ENCODE measurements at regions not wholly inside any gene's neighbourhood (a gene's known extent, or its start where the extent isn't known, plus 50 kb on each side); places are given as distances from the start of the nearest gene placed in this dataset.

DNA sequence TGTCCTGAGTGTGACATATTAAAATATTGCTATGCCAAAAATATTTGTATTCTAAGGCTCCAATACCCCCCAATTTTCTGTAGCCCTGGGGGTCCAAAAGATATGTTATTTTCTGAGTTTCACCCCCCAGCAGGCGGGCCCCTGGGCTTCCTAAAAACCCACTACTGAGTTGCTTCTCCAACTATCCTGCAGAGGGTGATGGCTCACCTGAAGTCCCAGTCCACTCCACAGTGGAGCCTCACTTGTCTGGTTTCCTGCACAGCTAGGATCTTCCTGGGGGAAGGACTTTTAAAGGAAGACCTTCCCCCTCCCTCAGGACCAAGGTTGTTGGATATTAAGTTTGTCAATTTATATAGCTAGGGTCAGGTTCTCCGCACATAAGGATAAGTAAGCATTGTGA is 1181.4 kb downstream of the ROBO2 start:
- no peaks in the 10 kb centered on the region for H3K36me3 ChIP-seq (ENCODE audit: control insufficient read depth in 4 of 4, insufficient read depth in 4 of 4, low read length in 3 of 4)
- H3K4me1 ChIP-seq (ENCODE audit: control extremely low read depth in 1 of 4, control insufficient read depth in 4 of 4, insufficient read depth in 4 of 4, low read length in 3 of 4), result no peaks in the 10 kb centered on the region
- H3K27ac ChIP-seq (ENCODE audit: insufficient read depth in 1 of 2, low read depth in 1 of 2, low read length in 2 of 2, poor library complexity in 1 of 2, severe bottlenecking in 2 of 2), result no peak overlapping the region
- H3K9me3 ChIP-seq (ENCODE audit: control extremely low read depth in 1 of 5, control insufficient read depth in 4 of 5, insufficient read depth in 2 of 5, low read depth in 1 of 5, low read length in 4 of 5), result no peaks in the 10 kb centered on the region
- no peaks in the 10 kb centered on the region for H3K27me3 ChIP-seq (replicated peaks in 2 of 5; ENCODE audit: control insufficient read depth in 4 of 5, insufficient read depth in 5 of 5, low read length in 4 of 5)
- ChIA-PET CTCF (interaction anchor here (0.8 to 1.0 kb wide), 2 partner anchors 12 to 452 kb away, joined by 3 read pairs; no protein-coding TSS in a partner anchor), POLR2A (no interaction called here)
- no peak overlapping the region for H3K4me3 ChIP-seq (ENCODE audit: control insufficient read depth in 1 of 7, extremely low read depth in 1 of 7, insufficient read depth in 4 of 7, low read depth in 2 of 7, low read length in 6 of 7)
- WGBS (ENCODE audit: insufficient coverage), result 100% methylated on average over 2 of the region's 2 CpGs
- peak in 1 of 3 donors; percentile 1 for DNase-seq

GRCh38 chr3:78221796-78222195 is 1181.9 kb downstream of the ROBO2 start:
- Histone ChIP-seq H3K4me3 (ENCODE audit: control insufficient read depth in 1 of 7, extremely low read depth in 1 of 7, insufficient read depth in 4 of 7, low read depth in 2 of 7, low read length in 6 of 7) (no peak overlapping the region), H3K27me3 (replicated peaks in 2 of 5; ENCODE audit: control insufficient read depth in 4 of 5, insufficient read depth in 5 of 5, low read length in 4 of 5) (no peaks in the 10 kb centered on the region), H3K27ac (ENCODE audit: insufficient read depth in 1 of 2, low read depth in 1 of 2, low read length in 2 of 2, poor library complexity in 1 of 2, severe bottlenecking in 2 of 2) (no peak overlapping the region), H3K4me1 (ENCODE audit: control extremely low read depth in 1 of 4, control insufficient read depth in 4 of 4, insufficient read depth in 4 of 4, low read length in 3 of 4) (no peaks in the 10 kb centered on the region), H3K36me3 (ENCODE audit: control insufficient read depth in 4 of 4, insufficient read depth in 4 of 4, low read length in 3 of 4) (no peaks in the 10 kb centered on the region), H3K9me3 (ENCODE audit: control extremely low read depth in 1 of 5, control insufficient read depth in 4 of 5, insufficient read depth in 2 of 5, low read depth in 1 of 5, low read length in 4 of 5) (no peaks in the 10 kb centered on the region)
- POLR2A ChIA-PET, result no interaction called here
- no peak for DNase-seq
- CTCF ChIA-PET, result interaction anchor here (0.8 to 1.0 kb wide), 2 partner anchors 12 to 451 kb away, joined by 3 read pairs; no protein-coding TSS in a partner anchor

DNA sequence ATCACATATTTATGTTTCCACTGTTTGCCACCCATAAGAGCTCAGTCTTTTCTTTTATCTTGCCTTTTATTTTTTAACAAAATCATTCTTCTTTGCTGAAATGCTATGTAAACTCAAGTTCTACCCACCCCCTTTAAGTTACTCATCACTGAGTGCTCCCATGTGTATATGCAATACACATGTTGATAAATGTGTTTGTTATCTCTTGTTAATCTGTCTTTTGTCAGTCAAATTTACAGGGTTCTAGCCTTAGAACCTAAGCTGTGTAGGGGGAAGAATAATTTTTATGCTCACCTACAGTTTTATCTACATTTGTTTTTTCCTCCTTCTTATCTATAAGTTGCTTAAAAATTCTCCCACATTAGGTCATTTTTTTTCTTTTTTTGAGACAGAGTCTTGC is 1195.9 kb downstream of the ROBO2 start:
- Histone ChIP-seq H3K27ac (ENCODE audit: insufficient read depth in 1 of 2, low read depth in 1 of 2, low read length in 2 of 2, poor library complexity in 1 of 2, severe bottlenecking in 2 of 2) (no peak overlapping the region), H3K36me3 (ENCODE audit: control insufficient read depth in 4 of 4, insufficient read depth in 4 of 4, low read length in 3 of 4) (no peaks in the 10 kb centered on the region), H3K4me1 (ENCODE audit: control extremely low read depth in 1 of 4, control insufficient read depth in 4 of 4, insufficient read depth in 4 of 4, low read length in 3 of 4) (no peaks in the 10 kb centered on the region), H3K9me3 (ENCODE audit: control extremely low read depth in 1 of 5, control insufficient read depth in 4 of 5, insufficient read depth in 2 of 5, low read depth in 1 of 5, low read length in 4 of 5) (peaks cover 0 to 10% (median 2%) of the 10 kb centered on the region in 5 experiments), H3K4me3 (ENCODE audit: control insufficient read depth in 1 of 7, extremely low read depth in 1 of 7, insufficient read depth in 4 of 7, low read depth in 2 of 7, low read length in 6 of 7) (no peak overlapping the region), H3K27me3 (replicated peaks in 2 of 5; ENCODE audit: control insufficient read depth in 4 of 5, insufficient read depth in 5 of 5, low read length in 4 of 5) (no peaks in the 10 kb centered on the region)
- ChIA-PET POLR2A (no interaction called here), CTCF (no interaction called here)
- DNase-seq, result no peak

DNA sequence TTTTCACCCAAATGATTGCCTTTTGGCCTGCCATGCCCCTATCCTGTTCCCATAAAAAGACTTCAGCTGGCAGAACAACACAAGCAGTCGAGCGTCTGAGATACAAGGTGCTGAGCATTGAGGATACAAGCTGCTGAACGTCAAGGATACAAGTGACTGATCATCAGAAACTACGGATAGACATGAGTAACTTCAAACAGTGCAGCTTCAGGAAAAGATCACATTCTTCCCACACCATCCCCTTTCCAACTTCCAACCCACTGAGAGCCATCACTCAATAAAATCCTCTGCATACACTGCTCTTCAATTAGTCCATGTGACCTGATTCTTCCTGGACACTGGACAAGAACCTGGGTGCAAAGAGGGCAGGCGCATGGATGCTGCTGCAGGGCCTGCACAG is 1198.9 kb downstream of the ROBO2 start:
- POLR2A ChIA-PET, result no interaction called here
- H3K27ac ChIP-seq (ENCODE audit: insufficient read depth in 1 of 2, low read depth in 1 of 2, low read length in 2 of 2, poor library complexity in 1 of 2, severe bottlenecking in 2 of 2), result no peak overlapping the region
- 98% methylated on average over 5 of the region's 5 CpGs for WGBS (ENCODE audit: insufficient coverage)

DNA sequence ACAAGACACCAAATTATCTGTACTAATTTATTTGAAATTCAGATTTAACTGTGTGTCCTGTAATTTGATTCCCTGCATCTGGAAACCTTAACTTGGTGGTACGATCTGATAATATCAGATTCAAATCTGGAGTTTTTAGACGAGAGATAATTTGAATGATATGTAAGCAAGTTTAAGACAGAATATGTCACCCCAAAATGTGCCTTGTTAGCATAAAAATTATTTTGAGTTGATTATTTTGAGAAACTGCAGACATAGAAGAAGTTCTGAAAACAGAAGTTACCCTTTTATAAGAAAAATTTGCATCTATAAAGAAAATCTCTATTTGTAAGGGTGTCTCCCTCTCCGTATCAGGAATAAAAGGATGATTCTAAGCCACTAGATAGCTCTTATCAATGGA is 1202.8 kb downstream of the ROBO2 start:
- ChIA-PET CTCF (no interaction called here), POLR2A (no interaction called here)
- 100% methylated on average over 2 of the region's 3 CpGs for WGBS (ENCODE audit: insufficient coverage)
- Histone ChIP-seq H3K27ac (ENCODE audit: insufficient read depth in 1 of 2, low read depth in 1 of 2, low read length in 2 of 2, poor library complexity in 1 of 2, severe bottlenecking in 2 of 2) (no peak overlapping the region), H3K4me1 (ENCODE audit: control extremely low read depth in 1 of 4, control insufficient read depth in 4 of 4, insufficient read depth in 4 of 4, low read length in 3 of 4) (no peaks in the 10 kb centered on the region), H3K9me3 (ENCODE audit: control extremely low read depth in 1 of 5, control insufficient read depth in 4 of 5, insufficient read depth in 2 of 5, low read depth in 1 of 5, low read length in 4 of 5) (peaks cover 0 to 30% (median 7%) of the 10 kb centered on the region in 5 experiments), H3K4me3 (ENCODE audit: control insufficient read depth in 1 of 7, extremely low read depth in 1 of 7, insufficient read depth in 4 of 7, low read depth in 2 of 7, low read length in 6 of 7) (no peak overlapping the region), H3K27me3 (replicated peaks in 2 of 5; ENCODE audit: control insufficient read depth in 4 of 5, insufficient read depth in 5 of 5, low read length in 4 of 5) (no peaks in the 10 kb centered on the region), H3K36me3 (ENCODE audit: control insufficient read depth in 4 of 4, insufficient read depth in 4 of 4, low read length in 3 of 4) (no peaks in the 10 kb centered on the region)
- DNase-seq, result no peak

More for the DNA sequence above, 1198.9 kb downstream of the ROBO2 start:
- DNase-seq, result no peak
- H3K4me1 ChIP-seq (ENCODE audit: control extremely low read depth in 1 of 4, control insufficient read depth in 4 of 4, insufficient read depth in 4 of 4, low read length in 3 of 4), result no peaks in the 10 kb centered on the region
- CTCF ChIA-PET, result no interaction called here
- no peaks in the 10 kb centered on the region for H3K27me3 ChIP-seq (replicated peaks in 2 of 5; ENCODE audit: control insufficient read depth in 4 of 5, insufficient read depth in 5 of 5, low read length in 4 of 5)
- H3K9me3 ChIP-seq (ENCODE audit: control extremely low read depth in 1 of 5, control insufficient read depth in 4 of 5, insufficient read depth in 2 of 5, low read depth in 1 of 5, low read length in 4 of 5), result peaks cover 0 to 20% (median 2%) of the 10 kb centered on the region in 5 experiments
- H3K36me3 ChIP-seq (ENCODE audit: control insufficient read depth in 4 of 4, insufficient read depth in 4 of 4, low read length in 3 of 4), result no peaks in the 10 kb centered on the region
- no peak overlapping the region for H3K4me3 ChIP-seq (ENCODE audit: control insufficient read depth in 1 of 7, extremely low read depth in 1 of 7, insufficient read depth in 4 of 7, low read depth in 2 of 7, low read length in 6 of 7)

DNA sequence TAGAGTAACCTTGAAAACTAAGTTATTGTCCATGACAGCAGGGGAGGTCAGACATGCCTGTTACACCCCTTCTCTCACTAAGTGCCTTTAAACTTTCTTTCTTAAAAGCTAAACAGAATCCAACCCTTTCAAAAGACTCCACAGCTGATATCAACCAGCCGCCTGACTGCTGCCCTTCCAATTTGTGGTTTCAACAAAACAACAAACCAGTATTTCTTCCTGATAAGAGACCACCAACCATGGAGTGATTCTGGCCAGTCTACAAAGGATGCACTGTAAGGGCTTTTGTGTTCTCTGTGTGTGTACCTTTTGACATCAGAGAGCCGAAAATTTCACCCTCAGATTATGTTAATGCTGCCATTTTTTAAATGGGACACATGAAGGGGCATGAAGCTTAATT is 1204.2 kb downstream of the ROBO2 start:
- CTCF ChIA-PET, result no interaction called here
- Histone ChIP-seq H3K9me3 (ENCODE audit: control extremely low read depth in 1 of 5, control insufficient read depth in 4 of 5, insufficient read depth in 2 of 5, low read depth in 1 of 5, low read length in 4 of 5) (peaks cover 0 to 30% (median 7%) of the 10 kb centered on the region in 5 experiments), H3K27me3 (replicated peaks in 2 of 5; ENCODE audit: control insufficient read depth in 4 of 5, insufficient read depth in 5 of 5, low read length in 4 of 5) (no peaks in the 10 kb centered on the region), H3K4me1 (ENCODE audit: control extremely low read depth in 1 of 4, control insufficient read depth in 4 of 4, insufficient read depth in 4 of 4, low read length in 3 of 4) (no peaks in the 10 kb centered on the region), H3K27ac (ENCODE audit: insufficient read depth in 1 of 2, low read depth in 1 of 2, low read length in 2 of 2, poor library complexity in 1 of 2, severe bottlenecking in 2 of 2) (no peak overlapping the region), H3K4me3 (ENCODE audit: control insufficient read depth in 1 of 7, extremely low read depth in 1 of 7, insufficient read depth in 4 of 7, low read depth in 2 of 7, low read length in 6 of 7) (no peak overlapping the region), H3K36me3 (ENCODE audit: control insufficient read depth in 4 of 4, insufficient read depth in 4 of 4, low read length in 3 of 4) (no peaks in the 10 kb centered on the region)
- POLR2A ChIA-PET, result no interaction called here
- no peak for DNase-seq
- 100% methylated on average over 1 of the region's 2 CpGs for WGBS (ENCODE audit: insufficient coverage)

DNA sequence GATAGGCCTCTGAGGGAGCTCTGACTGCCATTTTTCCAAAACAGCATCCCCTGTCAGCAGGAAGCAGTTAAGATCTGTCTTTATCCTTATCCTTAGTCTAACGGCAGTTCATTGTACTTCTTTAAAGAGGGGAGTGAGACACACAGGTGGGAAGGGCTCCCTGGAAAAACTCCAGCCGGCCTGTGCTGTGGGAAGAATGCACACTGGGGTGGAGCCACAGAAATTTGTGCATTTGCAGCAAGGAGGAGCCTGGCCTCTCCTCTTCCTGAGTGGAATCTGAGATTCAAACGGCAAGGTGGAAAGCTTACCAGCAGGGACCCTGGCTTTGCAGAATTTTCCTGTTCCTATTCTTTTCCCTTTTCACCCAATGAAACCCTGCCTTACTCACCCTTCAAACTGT is 1209.4 kb downstream of the ROBO2 start:
- no peak for DNase-seq
- Histone ChIP-seq H3K27me3 (replicated peaks in 2 of 5; ENCODE audit: control insufficient read depth in 4 of 5, insufficient read depth in 5 of 5, low read length in 4 of 5) (no peaks in the 10 kb centered on the region), H3K4me3 (ENCODE audit: control insufficient read depth in 1 of 7, extremely low read depth in 1 of 7, insufficient read depth in 4 of 7, low read depth in 2 of 7, low read length in 6 of 7) (no peak overlapping the region), H3K36me3 (ENCODE audit: control insufficient read depth in 4 of 4, insufficient read depth in 4 of 4, low read length in 3 of 4) (no peaks in the 10 kb centered on the region), H3K27ac (ENCODE audit: insufficient read depth in 1 of 2, low read depth in 1 of 2, low read length in 2 of 2, poor library complexity in 1 of 2, severe bottlenecking in 2 of 2) (no peak overlapping the region), H3K9me3 (ENCODE audit: control extremely low read depth in 1 of 5, control insufficient read depth in 4 of 5, insufficient read depth in 2 of 5, low read depth in 1 of 5, low read length in 4 of 5) (peaks cover 0 to 13% (median 4%) of the 10 kb centered on the region in 5 experiments), H3K4me1 (ENCODE audit: control extremely low read depth in 1 of 4, control insufficient read depth in 4 of 4, insufficient read depth in 4 of 4, low read length in 3 of 4) (no peaks in the 10 kb centered on the region)
- POLR2A ChIA-PET, result no interaction called here
- WGBS (ENCODE audit: insufficient coverage), result 66% methylated on average over 3 of the region's 3 CpGs
- CTCF ChIA-PET, result interaction anchor here (0.7 to 0.9 kb wide), 2 partner anchors 36 to 211 kb away, joined by 3 read pairs; no protein-coding TSS in a partner anchor

All from common myeloid progenitor, CD34-positive (primary cell).